ENCODE measurements at regions not wholly inside any gene's neighbourhood (a gene's known extent, or its start where the extent isn't known, plus 50 kb on each side); places are given as distances from the start of the nearest gene placed in this dataset.

- Histone ChIP-seq H3K27me3 (replicated peaks in 1 of 4; ENCODE audit: control extremely low read depth in 1 of 4, control insufficient read depth in 3 of 4, insufficient read depth in 4 of 4, low read length in 3 of 4) (no peaks in the 10 kb centered on the region), H4K20me1 (ENCODE audit: control insufficient read depth, insufficient read depth, low read length, poor library complexity, severe bottlenecking) (no peaks in the 10 kb centered on the region), H3K9me3 (ENCODE audit: control extremely low read depth in 1 of 3, control insufficient read depth in 2 of 3, insufficient read depth in 1 of 3, low read length in 2 of 3) (peaks cover 1 to 20% (median 9%) of the 10 kb centered on the region in 3 donors), H3K4me1 (ENCODE audit: control insufficient read depth in 2 of 2, insufficient read depth in 2 of 2, low read length in 2 of 2) (no peaks in the 10 kb centered on the region), H3K36me3 (replicated peaks in 1 of 2; ENCODE audit: control extremely low read depth in 1 of 2, control insufficient read depth in 1 of 2, extremely low read depth in 1 of 2, insufficient read depth in 2 of 2, low read length in 1 of 2) (no peaks in the 10 kb centered on the region), H3K27ac (ENCODE audit: low read length in 2 of 2) (no peak overlapping the region), H3K4me3 (ENCODE audit: control extremely low read depth in 1 of 5, extremely low read depth in 1 of 5, insufficient read depth in 1 of 5, low read depth in 2 of 5, low read length in 4 of 5) (no peak overlapping the region), H3K9ac (ENCODE audit: low read length) (no peak overlapping the region), H3K4me2 (replicated peaks; ENCODE audit: low read depth, low read length, poor library complexity, severe bottlenecking) (no peak overlapping the region), H2AFZ (ENCODE audit: insufficient read depth, low read depth, low read length, poor library complexity, severe bottlenecking) (no peak overlapping the region), H3K79me2 (ENCODE audit: control insufficient read depth, insufficient read depth, low read length) (no peaks in the 10 kb centered on the region)
- DNase-seq (no peak), ATAC-seq (ENCODE audit: low read depth) (no peak)
- H3K4me3 Mint-ChIP-seq = no peak overlapping the region
- no peak for TF ChIP-seq EZH2 (IDR thresholded peaks at IDR 0.05; ENCODE audit: borderline replicate concordance, insufficient read depth, low read depth, low read length, poor library complexity, severe bottlenecking)
- TF ChIP-seq, protein P1, sequence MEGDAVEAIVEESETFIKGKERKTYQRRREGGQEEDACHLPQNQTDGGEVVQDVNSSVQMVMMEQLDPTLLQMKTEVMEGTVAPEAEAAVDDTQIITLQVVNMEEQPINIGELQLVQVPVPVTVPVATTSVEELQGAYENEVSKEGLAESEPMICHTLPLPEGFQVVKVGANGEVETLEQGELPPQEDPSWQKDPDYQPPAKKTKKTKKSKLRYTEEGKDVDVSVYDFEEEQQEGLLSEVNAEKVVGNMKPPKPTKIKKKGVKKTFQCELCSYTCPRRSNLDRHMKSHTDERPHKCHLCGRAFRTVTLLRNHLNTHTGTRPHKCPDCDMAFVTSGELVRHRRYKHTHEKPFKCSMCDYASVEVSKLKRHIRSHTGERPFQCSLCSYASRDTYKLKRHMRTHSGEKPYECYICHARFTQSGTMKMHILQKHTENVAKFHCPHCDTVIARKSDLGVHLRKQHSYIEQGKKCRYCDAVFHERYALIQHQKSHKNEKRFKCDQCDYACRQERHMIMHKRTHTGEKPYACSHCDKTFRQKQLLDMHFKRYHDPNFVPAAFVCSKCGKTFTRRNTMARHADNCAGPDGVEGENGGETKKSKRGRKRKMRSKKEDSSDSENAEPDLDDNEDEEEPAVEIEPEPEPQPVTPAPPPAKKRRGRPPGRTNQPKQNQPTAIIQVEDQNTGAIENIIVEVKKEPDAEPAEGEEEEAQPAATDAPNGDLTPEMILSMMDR (IDR thresholded peaks at IDR 0.05) = no peak
- no peak overlapping the region for H3K27ac Mint-ChIP-seq
- peaks cover 5% of the 10 kb centered on the region for H3K27me3 Mint-ChIP-seq
- intact Hi-C loops (cut with micrococcal nuclease) = no loop called here
- H3K9me3 Mint-ChIP-seq (ENCODE audit: insufficient read depth) = peaks cover 19% of the 10 kb centered on the region
- ChIA-PET POLR2A (no interaction called here), CTCF (no interaction called here)
- 91% methylated on average over 7 of the region's 7 CpGs for WGBS (ENCODE audit: insufficient coverage)
- H3K4me1 Mint-ChIP-seq = no peaks in the 10 kb centered on the region
Measured at GRCh38 chr17:65431116-65431515, 130.3 kb downstream of the AXIN2 start.

GRCh38 chr17:65430209-65430833 lies 131.1 kb downstream of the AXIN2 start:
- H3K9ac ChIP-seq (ENCODE audit: low read length) = no peak overlapping the region
- ATAC-seq (ENCODE audit: low read depth) (no peak), DNase-seq (no peak)
- H3K4me2 ChIP-seq (replicated peaks; ENCODE audit: low read depth, low read length, poor library complexity, severe bottlenecking) = no peak overlapping the region
- H3K9me3 ChIP-seq (ENCODE audit: control extremely low read depth in 1 of 3, control insufficient read depth in 2 of 3, insufficient read depth in 1 of 3, low read length in 2 of 3) = peaks cover 1 to 20% (median 9%) of the 10 kb centered on the region in 3 donors
- ChIA-PET POLR2A (no interaction called here), CTCF (no interaction called here)
- H3K4me3 ChIP-seq (ENCODE audit: control extremely low read depth in 1 of 5, extremely low read depth in 1 of 5, insufficient read depth in 1 of 5, low read depth in 2 of 5, low read length in 4 of 5) = no peak overlapping the region
- H3K79me2 ChIP-seq (ENCODE audit: control insufficient read depth, insufficient read depth, low read length) = no peaks in the 10 kb centered on the region
- no peaks in the 10 kb centered on the region for H3K27me3 ChIP-seq (replicated peaks in 1 of 4; ENCODE audit: control extremely low read depth in 1 of 4, control insufficient read depth in 3 of 4, insufficient read depth in 4 of 4, low read length in 3 of 4)
- no peaks in the 10 kb centered on the region for H3K4me1 ChIP-seq (ENCODE audit: control insufficient read depth in 2 of 2, insufficient read depth in 2 of 2, low read length in 2 of 2)
- no peaks in the 10 kb centered on the region for H4K20me1 ChIP-seq (ENCODE audit: control insufficient read depth, insufficient read depth, low read length, poor library complexity, severe bottlenecking)
- Mint-ChIP-seq H3K9me3 (ENCODE audit: insufficient read depth) (peaks cover 22% of the 10 kb centered on the region), H3K27me3 (no peaks in the 10 kb centered on the region), H3K4me1 (no peaks in the 10 kb centered on the region), H3K27ac (no peak overlapping the region), H3K4me3 (no peak overlapping the region)
- no peaks in the 10 kb centered on the region for H3K36me3 ChIP-seq (replicated peaks in 1 of 2; ENCODE audit: control extremely low read depth in 1 of 2, control insufficient read depth in 1 of 2, extremely low read depth in 1 of 2, insufficient read depth in 2 of 2, low read length in 1 of 2)
- TF ChIP-seq, protein P1 (IDR thresholded peaks at IDR 0.05) = no peak
- no peak for TF ChIP-seq EZH2 (IDR thresholded peaks at IDR 0.05; ENCODE audit: borderline replicate concordance, insufficient read depth, low read depth, low read length, poor library complexity, severe bottlenecking)
- no peak overlapping the region for H2AFZ ChIP-seq (ENCODE audit: insufficient read depth, low read depth, low read length, poor library complexity, severe bottlenecking)
- H3K27ac ChIP-seq (ENCODE audit: low read length in 2 of 2) = no peak overlapping the region
- WGBS (ENCODE audit: insufficient coverage) = 72% methylated on average over 8 of the region's 9 CpGs
- intact Hi-C loops (cut with micrococcal nuclease) = no loop called here
